GM19099 (cell line): ENCODE measurements at regions not wholly inside any gene's neighbourhood (a gene's known extent, or its start where the extent isn't known, plus 50 kb on each side); places are given as distances from the start of the nearest gene placed in this dataset.

Experiments used
- POLR2A ChIP-seq: IDR thresholded peaks from 3 replicates; pipeline ENCODE4 v1.6.1; 2011; ENCODE audit warnings: low read depth; ENCODE audit not compliant: insufficient read length; ENCODE audit errors: extremely low read depth

- peak; percentile 0 for TF ChIP-seq POLR2A
Observed at GRCh38 chr1:31510853-31511789, 65.2 kb upstream of the TINAGL1 start.

DNA sequence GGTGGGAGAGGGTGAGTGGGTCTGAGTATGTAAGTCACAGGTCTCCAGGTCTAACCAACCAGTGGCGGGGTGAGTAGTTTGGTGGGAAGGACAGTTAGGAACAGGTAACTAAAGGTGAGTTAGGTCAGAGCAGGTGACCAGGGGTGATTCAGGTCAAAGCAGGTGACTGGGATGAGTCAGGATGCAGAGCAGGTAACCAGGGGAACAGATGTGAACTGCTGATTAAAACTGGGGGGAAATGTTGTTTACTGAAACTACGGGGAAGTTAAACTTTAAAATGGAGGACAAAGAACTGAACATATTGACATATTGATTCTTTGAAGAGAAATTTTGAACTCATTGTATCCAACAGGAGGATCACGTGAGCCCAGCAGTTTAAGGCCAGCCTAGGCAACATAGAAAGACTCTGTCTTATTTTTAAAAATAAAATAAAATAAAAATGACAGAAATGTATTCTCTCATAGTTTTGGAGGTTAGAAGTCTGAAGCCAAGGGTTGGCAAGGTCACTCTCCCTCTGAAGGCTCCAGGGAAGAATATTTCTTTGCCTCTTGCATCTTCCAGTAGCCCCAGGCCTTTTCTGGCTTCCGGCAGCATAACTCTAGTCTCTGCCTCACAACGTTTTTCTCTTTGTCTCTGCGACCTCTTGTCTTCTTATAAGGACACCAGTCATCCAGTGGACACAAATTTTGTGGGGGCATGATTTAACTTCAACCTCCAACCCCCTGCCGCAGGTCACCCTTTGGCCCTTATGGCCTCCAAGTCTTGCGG, 64.3 kb upstream of the TINAGL1 start:
- no peak for TF ChIP-seq POLR2A

DNA sequence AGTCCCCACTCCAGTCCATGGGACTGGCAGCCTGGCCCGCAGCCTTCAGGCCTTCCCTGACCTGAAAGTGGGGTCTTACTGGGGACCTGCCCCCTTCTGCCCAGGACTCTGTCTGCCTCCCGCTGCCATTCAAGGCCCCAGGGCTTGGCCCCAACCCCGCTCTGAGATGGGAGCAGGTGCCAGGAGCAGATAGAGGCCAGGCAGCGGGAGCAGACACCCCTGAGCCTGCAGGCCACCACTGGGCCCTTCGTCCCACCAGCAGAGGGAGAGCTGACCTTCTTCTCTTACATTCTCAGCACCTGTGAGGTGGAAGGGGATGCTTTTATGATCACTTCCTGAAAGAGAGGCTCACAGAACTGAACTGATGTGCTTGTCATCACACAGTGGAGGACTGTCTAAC, 62.2 kb upstream of the TINAGL1 start:
- TF ChIP-seq POLR2A = no peak

DNA sequence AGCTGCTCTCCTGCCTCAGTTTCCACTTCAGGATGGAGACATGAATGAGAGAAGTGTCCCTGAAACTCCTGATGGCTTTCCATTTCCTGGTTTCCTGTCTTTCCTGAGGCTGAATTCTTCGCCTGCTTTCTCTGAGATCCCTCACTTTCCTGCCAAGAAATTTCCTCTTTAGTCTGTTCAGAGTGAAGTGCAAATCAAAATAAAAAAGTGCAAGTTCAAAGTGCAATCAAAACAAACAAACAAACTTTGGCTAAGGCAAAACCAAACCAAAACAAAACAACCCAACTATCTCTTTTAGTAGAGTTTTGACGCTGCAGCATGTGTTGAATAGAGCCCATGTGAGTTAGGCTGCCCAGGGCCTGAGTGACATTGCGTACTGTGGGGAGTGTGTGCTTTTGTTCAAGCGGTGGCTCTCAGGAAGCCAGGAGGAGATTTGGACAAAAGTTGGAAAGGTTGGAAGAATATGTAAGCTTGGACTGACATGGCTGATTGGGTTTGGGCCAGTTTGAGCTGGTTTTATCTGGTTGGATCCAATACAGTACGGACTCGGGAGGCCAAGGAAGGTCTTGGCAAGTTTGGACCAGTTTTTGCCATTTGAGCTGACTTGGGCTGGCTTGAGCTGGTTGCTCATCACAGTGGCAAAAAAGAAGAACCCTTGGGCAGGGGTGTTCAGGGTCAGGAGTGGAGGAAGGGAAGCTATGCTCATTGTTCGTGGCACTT, 61.1 kb upstream of the TINAGL1 start:
- no peak for TF ChIP-seq POLR2A

DNA sequence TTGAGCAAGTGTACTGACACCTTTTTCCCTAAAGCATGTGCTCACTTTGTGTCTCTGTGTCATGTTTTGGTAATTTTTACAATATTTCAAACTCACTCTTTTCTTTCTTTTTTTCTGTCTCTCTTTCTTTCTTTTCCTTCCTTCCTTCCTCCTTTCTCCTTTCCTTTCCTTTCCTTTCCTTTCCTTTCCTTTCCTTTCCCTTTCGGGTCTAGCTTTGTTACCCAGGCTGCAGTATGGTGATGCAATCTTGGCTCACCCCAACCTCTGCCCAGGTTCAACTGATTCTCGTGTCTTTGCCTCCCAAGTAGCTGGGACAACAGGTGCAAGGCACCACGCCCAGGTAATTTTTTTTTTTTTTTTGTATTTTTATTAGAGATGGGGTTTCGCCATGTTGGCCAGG, 60.4 kb upstream of the TINAGL1 start:
- TF ChIP-seq POLR2A = no peak

DNA sequence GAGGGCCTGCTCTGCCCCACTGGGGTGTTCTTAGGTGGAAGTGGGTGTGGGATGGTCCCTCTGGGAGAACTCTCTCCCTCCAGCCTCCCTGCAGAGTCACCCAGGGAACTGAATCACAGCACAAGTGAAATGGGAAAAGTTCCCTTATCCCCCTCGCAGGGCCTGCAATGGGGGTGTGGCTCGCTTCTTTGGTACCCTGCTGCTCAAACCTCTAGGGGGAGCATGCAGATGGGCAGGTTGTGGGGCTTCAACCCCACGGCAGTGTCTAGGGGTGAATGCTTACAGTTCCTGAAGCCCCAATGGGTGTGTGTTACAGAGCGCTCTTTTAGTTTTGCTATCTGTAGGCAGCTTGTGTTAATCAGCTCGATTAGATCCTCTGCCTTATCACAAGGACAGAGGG, 59.0 kb upstream of the TINAGL1 start:
- TF ChIP-seq POLR2A = no peak

DNA sequence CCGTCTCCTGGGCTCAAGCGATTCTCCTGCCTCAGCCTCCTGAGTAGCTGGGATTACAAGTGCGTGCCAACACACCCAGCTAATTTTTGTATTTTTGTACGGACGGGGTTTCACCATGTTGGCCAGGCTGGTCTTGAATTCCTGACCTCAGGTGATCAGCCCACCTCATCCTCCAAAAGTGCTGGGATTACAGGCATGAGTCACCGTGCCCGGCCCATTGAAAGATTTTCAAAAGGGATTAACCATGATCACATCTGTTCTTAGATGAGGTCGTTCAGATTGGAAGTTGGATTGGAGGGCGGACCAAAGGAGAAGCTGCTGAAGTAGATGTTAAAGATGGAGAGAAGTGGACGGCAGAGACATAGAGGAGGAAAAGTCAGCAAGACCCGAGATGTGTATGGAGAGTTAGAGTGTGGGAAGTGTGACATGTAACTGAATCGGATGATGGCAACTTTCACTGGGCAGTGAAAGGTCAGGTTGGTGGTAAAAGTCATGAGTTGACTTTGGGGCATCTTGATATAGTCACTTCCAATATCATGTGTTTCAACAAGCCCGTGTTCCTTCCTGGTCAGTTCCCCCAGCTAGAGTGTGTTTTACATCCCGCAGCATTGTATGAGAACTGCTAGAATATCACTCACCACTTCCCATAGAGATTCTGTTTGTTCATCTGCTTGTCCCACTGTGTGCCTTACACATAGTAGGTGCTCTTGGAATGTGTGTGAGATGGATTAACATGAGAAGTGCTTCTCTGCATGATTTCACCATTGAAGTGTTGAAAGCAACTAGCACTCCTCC, 54.4 kb upstream of the TINAGL1 start:
- TF ChIP-seq POLR2A = no peak

DNA sequence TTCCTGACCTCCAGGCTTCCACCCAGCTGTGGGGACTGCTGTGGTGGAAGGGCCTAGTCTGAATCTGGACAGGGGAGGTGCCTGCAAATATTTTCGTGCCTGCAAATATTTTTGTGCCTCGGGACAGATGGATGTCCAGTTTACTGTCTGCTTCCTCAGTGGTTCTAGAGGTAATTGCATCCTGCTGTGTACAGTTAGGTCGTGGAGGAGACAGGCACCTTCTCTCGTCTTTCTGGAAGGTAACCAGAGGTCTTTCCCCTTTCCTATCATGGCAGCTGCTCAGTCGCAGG, 53.8 kb upstream of the TINAGL1 start:
- TF ChIP-seq POLR2A = no peak

DNA sequence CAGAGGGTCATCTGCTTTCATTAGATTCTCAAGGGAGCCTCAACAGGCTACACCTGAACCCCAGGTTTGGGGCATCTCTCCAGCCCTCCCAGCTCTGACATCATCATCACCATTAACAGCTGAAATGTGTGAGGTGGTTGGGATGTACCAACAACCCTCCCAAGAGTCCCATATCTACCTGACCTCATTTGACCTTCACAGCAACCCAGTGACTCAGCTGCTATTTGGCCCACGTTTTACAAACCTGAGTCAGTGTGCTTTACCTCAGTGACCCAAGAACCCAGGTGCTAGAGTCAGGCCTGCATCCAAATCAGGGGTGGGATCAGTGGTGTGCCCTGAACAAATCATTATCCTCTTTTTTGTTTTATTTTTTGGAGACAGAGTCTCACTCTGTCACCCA, 53.3 kb upstream of the TINAGL1 start:
- no peak for TF ChIP-seq POLR2A

GRCh38 chr1:31523769-31524168, 52.5 kb upstream of the TINAGL1 start:
- no peak for TF ChIP-seq POLR2A

DNA sequence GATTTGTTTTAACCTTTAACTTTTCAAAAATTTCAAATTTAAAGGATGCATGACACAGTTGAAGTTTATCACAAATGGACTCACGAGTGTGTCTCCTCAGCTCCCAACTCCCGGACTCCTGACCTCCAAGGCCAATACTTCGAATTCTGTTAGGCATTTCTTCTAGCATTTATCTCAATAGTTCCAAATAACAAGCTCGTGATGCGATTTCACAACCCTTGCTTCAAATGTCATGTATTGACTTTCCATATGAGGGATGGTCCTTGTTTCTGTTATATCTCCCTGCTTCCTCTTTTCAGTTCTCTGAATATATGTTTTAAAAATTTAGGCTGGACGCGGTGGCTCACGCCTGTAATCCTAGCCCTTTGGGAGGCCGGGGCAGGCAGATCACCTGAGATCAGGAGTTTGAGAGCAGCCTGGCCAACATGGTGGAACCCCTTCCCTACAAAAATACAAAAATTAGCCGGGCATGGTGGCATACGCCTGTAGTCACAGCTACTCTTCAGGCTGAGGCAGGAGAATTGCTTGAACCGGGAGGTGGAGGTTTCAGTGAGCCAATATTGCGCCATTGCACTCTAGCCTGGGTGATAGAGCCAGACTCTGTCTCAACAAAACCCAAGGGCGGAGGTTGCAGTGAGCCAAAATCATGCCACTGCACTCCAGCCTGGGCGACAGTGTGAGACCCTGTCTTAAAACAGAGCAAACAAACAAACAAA, 52.0 kb upstream of the TINAGL1 start:
- TF ChIP-seq POLR2A = no peak
